Brain microvascular endothelial cell (primary cell): ENCODE measurements at regions not wholly inside any gene's neighbourhood (a gene's known extent, or its start where the extent isn't known, plus 50 kb on each side); places are given as distances from the start of the nearest gene placed in this dataset.
A peak's percentile ranks its signal among the peaks of the same experiment; 100 is the strongest.

Experiments
- DNase-seq: peaks from one replicate; pipeline ENCODE4 v3.0.0-alpha.2; 2020
- H3K27ac ChIP-seq: fragments of 250-450 bp; sonication (Bioruptor Pico); 2 replicates; pipeline ENCODE4 v1.5.1; 2020; ENCODE audit warnings: mild to moderate bottlenecking, moderate library complexity
- H3K27me3 ChIP-seq: fragments of 250-450 bp; sonication (Bioruptor Pico); replicated peaks from 2 replicates; pipeline ENCODE4 v1.5.1; 2020; ENCODE audit warnings: mild to moderate bottlenecking
- H3K36me3 ChIP-seq: fragments of 250-450 bp; sonication (Bioruptor Pico); replicated peaks from 2 replicates; pipeline ENCODE4 v1.5.1; 2020; ENCODE audit warnings: mild to moderate bottlenecking
- H3K4me3 ChIP-seq: 2 replicates; pipeline ENCODE4 v1.5.1; 2011; ENCODE audit warnings: low read depth, mild to moderate bottlenecking, control low read depth, low read length, moderate library complexity
- CTCF ChIP-seq: IDR thresholded peaks from 2 replicates; pipeline ENCODE4 v1.5.1; 2011; ENCODE audit warnings: low read depth, mild to moderate bottlenecking, moderate library complexity, low read length, control low read depth, inconsistent platforms; ENCODE audit errors: missing control alignments
- in situ Hi-C: cut with HindIII; loops from 2 replicates; pipeline ENCODE4 v1.10.0; 2017; ENCODE audit warnings: low sequenced_read_pairs, low pct_ligation_motif_present

GRCh38 chr12:92639017-92639416 lies 63.8 kb upstream of the PLEKHG7 start:
- in situ Hi-C loops, result no loop called here
- Histone ChIP-seq H3K36me3 (no peaks in the 10 kb centered on the region), H3K27me3 (no peaks in the 10 kb centered on the region), H3K4me3 (no peak overlapping the region), H3K27ac (no peak overlapping the region)
- DNase-seq, result no peak
- TF ChIP-seq CTCF, result no peak

DNA sequence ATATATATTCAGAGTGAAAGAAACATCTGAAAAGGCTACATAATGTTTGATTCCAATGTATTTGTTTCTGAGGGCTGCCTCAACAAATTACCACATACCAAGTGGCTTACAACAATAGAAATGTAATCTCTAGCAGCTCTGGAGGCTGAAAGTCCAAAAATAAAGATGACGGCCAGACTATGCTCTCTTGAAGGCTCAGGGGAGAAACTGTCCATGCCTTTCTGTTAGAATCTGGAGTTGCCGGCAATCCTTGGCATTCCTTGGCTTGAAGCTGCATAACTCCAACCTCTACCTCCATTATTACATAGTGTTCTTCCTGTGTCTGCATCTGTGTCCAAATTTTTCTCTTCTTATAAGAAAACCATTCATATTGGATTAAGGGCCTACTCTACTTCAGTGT lies 68.1 kb upstream of the PLEKHG7 start:
- in situ Hi-C loops, result no loop called here
- DNase-seq, result no peak

GRCh38 chr12:92634202-92634601 lies 68.6 kb upstream of the PLEKHG7 start:
- H3K27me3 ChIP-seq, result no peaks in the 10 kb centered on the region
- DNase-seq, result no peak
- in situ Hi-C loops, result no loop called here
- no peaks in the 10 kb centered on the region for H3K36me3 ChIP-seq
- no peak overlapping the region for H3K27ac ChIP-seq
- no peak overlapping the region for H3K4me3 ChIP-seq
- no peak for TF ChIP-seq CTCF

More for the DNA sequence above, 68.1 kb upstream of the PLEKHG7 start:
- no peak for TF ChIP-seq CTCF
- H3K27ac ChIP-seq, result no peak overlapping the region
- no peaks in the 10 kb centered on the region for H3K27me3 ChIP-seq
- H3K36me3 ChIP-seq, result no peaks in the 10 kb centered on the region
- H3K4me3 ChIP-seq, result no peak overlapping the region

- Histone ChIP-seq H3K4me3 (no peak overlapping the region), H3K27ac (no peak overlapping the region), H3K36me3 (no peaks in the 10 kb centered on the region), H3K27me3 (no peaks in the 10 kb centered on the region)
- no peak for DNase-seq
- in situ Hi-C loops, result no loop called here
- TF ChIP-seq CTCF, result no peak
Observed at GRCh38 chr12:92630968-92631367, 71.8 kb upstream of the PLEKHG7 start.

- Histone ChIP-seq H3K36me3 (no peaks in the 10 kb centered on the region), H3K4me3 (no peak overlapping the region), H3K27ac (no peak overlapping the region), H3K27me3 (no peaks in the 10 kb centered on the region)
- in situ Hi-C loops, result no loop called here
- no peak for TF ChIP-seq CTCF
- DNase-seq, result peak; percentile 53
Observed at GRCh38 chr12:92629349-92630065, 73.3 kb upstream of the PLEKHG7 start.

DNA sequence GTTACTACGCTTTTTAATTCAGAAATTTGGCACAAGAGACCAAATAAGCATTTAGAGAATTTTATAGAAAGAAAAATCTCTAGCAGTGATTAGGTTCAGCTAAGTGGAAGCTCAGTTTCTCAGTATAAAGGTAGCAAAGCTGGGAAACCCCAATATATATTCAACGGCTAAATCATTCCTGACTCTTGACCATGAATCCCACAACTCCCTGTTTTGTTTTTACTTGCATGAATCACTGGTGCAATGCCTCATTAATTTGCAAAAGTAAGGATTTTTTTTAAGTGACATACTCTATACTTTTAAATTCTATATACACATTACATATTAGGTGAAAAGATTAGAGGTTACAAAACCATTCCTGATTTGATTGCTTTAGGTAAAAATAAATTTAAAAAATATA lies 74.3 kb upstream of the PLEKHG7 start:
- peak; percentile 20 for DNase-seq
- Histone ChIP-seq H3K27ac (no peak overlapping the region), H3K36me3 (no peaks in the 10 kb centered on the region), H3K4me3 (no peak overlapping the region), H3K27me3 (no peaks in the 10 kb centered on the region)
- TF ChIP-seq CTCF, result no peak
- in situ Hi-C loops, result no loop called here
